Breast epithelium (tissue), 3 donors: ENCODE measurements at regions not wholly inside any gene's neighbourhood (a gene's known extent, or its start where the extent isn't known, plus 50 kb on each side); places are given as distances from the start of the nearest gene placed in this dataset.

Experiments
- POLR2A ChIP-seq: fragments of 450-650 bp; IDR thresholded peaks from one replicate; pipeline ENCODE4 v1.6.1; 2016; ENCODE audit warnings: antibody characterized with exemption, mild to moderate bottlenecking, moderate library complexity
- TF ChIP-seq, protein P1 (sequence below), 3 donors: fragments of 450-650 bp; IDR thresholded peaks; one replicate each; pipeline ENCODE4 v1.5.1; 2016 to 2017; ENCODE audit warnings: antibody characterized with exemption in 3 of 3, mild to moderate bottlenecking in 3 of 3, moderate library complexity in 3 of 3

DNA sequence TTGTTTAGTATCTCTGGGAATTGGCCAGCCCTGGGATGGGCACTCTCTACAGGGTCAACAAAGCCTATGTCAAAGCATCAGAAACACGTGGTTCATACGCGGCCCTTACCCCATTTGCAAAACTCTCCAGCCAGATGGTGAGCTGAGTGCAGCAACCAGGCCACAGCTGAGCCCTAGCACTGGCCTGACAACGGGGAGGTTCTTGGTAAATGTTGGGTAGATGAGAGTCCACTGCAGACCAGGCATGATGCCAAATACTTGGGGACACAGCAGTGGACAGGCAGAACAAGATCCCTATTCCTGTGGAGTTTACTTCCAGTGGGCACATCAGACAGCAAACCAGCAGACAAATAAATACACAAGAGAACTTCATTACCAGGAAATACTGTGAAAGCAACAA is 172.1 kb upstream of the SYT13 start:
- TF ChIP-seq, protein P1, sequence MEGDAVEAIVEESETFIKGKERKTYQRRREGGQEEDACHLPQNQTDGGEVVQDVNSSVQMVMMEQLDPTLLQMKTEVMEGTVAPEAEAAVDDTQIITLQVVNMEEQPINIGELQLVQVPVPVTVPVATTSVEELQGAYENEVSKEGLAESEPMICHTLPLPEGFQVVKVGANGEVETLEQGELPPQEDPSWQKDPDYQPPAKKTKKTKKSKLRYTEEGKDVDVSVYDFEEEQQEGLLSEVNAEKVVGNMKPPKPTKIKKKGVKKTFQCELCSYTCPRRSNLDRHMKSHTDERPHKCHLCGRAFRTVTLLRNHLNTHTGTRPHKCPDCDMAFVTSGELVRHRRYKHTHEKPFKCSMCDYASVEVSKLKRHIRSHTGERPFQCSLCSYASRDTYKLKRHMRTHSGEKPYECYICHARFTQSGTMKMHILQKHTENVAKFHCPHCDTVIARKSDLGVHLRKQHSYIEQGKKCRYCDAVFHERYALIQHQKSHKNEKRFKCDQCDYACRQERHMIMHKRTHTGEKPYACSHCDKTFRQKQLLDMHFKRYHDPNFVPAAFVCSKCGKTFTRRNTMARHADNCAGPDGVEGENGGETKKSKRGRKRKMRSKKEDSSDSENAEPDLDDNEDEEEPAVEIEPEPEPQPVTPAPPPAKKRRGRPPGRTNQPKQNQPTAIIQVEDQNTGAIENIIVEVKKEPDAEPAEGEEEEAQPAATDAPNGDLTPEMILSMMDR (IDR thresholded peaks at IDR 0.05): no peak
- no peak for TF ChIP-seq POLR2A
